Uterus (tissue), 2 donors: ENCODE measurements at regions not wholly inside any gene's neighbourhood (a gene's known extent, or its start where the extent isn't known, plus 50 kb on each side); places are given as distances from the start of the nearest gene placed in this dataset.

Source experiments
- CTCF ChIP-seq, 4 experiments: fragments of 200-600 bp in 2 of 4; fragments of 450-650 bp in 2 of 4; sonication (generic) in 2 of 4; IDR thresholded peaks; one replicate each; pipeline ENCODE4 v1.5.1; 2016 to 2019; ENCODE audit warnings: antibody characterized with exemption in 4 of 4, mild to moderate bottlenecking in 2 of 4, moderate library complexity in 1 of 4
- POLR2A ChIP-seq, 2 donors: fragments of 450-650 bp; IDR thresholded peaks; one replicate each; pipeline ENCODE4 v1.6.1; 2016; ENCODE audit warnings: antibody characterized with exemption in 2 of 2, mild to moderate bottlenecking in 1 of 2, moderate library complexity in 1 of 2

DNA sequence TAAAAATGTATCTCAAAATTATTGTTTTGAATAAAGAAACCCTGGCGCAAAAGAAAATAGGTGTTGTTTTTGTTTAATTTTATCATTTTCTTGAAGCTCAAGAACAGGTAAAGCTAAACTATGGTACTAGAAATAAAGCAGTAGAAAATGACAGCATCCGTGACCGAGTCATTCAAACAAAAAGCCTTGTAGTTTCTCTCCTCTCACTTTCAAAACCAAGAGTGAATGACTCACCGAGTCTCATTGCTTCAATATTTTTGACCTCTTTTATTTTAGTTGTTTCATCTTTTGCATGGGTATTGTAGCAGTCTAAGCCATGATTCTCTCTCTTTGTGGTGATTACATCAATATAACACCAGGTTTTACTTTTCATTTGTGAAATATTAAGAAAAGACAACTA lies 396.5 kb downstream of the POM121L12 start:
- TF ChIP-seq CTCF (IDR thresholded peaks at IDR 0.05) (no peak), POLR2A (IDR thresholded peaks at IDR 0.05) (no peak)
